ENCODE measurements at regions not wholly inside any gene's neighbourhood (a gene's known extent, or its start where the extent isn't known, plus 50 kb on each side); places are given as distances from the start of the nearest gene placed in this dataset.

DNA sequence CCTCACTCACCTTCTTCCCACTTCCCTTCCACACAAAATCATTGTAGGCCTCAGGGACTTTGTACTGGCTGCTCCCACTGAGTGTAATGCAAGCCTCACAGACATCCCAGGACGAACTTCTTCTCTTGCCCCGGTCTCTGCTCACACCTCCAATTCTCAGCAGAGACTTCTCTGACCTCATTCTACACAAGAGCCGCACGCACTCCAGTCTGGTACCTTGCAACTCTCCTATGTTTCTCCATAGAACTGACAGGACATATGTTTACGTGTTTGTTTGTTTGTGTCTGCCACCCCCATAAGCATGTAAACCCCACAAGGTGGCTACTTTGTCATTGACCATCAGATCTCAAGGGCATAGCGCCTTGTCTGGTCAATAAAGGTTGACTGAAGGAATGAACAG lies 350.8 kb downstream of the AJAP1 start:
- DNase-seq (ENCODE audit: low read depth): no peak

DNA sequence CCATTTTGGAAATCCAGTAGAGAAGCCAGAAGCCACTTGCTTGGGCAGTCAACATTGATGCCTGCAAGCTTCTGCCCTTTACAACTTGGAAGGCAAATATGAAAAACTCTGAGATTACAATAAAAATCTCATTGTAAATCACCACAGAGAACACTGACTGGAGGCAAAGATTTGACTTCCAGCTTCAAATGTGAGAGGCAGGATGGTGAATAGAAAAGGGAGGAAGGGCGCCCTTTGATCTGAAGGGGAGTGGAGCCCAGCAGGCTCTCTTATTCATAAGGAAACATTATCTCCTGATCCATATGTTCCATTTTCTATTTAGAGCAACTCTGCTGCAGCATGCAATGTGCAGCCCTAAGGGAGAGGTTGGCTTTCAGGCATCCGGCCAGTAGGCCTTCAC lies 348.3 kb downstream of the AJAP1 start:
- no peak for DNase-seq (ENCODE audit: low read depth)

DNA sequence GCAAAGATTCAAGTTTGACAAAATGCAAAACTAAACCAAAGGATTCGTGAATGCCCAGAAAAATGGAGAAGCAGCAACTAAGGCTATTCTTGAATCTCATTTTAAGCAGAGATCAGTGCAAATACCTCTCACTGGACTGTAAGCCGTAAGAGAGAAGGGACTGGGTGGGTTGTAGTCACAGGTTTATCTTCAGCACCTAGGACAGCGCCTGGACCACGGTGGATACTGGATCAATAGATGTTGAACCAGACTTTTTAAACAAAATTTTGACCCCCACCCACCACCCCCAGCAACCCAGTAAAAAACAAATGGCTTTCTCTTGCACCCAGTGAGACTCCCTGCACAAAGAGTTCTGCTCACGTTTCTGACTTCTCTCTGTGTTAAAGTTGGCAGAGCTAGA lies 347.1 kb downstream of the AJAP1 start:
- DNase-seq (ENCODE audit: low read depth): no peak

DNA sequence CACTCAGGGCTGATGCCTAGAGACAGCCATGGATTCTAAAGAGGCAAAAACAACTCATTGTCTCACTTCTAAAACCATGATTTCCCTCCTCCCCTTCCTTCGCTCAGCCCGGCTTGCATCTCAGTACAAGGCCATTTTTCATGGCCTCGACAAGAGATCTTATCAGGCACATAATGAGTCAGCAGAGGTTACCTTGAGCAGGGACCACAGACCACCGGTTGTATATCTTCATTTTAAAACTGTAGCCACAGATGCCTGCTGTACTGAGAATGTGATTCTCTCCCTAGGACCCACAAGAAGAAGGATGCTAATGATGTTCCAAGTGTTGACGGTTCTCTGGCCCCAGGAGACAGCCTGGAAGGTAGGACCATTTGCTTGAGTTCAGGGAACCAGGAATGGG lies 331.9 kb downstream of the AJAP1 start:
- DNase-seq (ENCODE audit: low read depth): no peak

DNA sequence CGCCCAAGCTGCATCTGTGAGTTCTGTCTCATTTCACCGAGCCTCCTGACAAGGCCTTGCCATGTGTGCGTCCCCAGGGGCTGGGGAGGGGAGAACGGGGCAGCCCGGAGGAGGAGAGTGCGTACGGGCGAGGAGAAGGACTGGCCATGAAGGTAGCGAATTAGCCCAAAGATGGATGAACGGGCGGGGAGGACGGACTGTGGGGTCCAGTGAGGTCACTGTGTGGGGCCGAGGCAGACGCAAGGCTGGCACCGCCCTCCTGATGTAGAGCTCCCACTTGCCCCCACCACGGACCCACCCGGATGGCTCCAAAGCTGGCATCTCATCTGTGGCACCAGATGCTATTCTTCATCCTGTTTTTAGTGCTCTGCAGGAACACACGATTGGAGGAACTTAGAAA lies 330.4 kb downstream of the AJAP1 start:
- DNase-seq (ENCODE audit: low read depth): no peak

DNA sequence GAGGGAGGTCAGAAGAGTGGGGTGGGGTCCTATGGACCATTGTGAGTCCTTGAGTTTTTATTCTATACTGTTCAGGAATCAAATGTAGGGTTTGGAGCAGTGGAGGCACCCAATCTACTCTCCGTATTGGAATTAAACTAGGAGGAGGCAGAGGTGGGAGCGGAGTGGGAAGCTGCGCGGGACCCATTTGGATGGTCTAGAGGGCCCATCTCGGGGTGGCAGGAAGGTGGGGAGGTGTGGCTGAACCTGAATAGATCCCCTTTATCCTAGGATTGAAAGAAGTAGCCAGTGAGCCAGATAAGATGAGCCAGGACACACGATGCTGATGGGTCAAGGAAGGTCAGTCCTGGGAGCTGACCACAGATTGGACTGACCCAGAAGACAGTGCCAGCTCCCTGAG lies 325.8 kb downstream of the AJAP1 start:
- DNase-seq (ENCODE audit: low read depth): no peak

DNA sequence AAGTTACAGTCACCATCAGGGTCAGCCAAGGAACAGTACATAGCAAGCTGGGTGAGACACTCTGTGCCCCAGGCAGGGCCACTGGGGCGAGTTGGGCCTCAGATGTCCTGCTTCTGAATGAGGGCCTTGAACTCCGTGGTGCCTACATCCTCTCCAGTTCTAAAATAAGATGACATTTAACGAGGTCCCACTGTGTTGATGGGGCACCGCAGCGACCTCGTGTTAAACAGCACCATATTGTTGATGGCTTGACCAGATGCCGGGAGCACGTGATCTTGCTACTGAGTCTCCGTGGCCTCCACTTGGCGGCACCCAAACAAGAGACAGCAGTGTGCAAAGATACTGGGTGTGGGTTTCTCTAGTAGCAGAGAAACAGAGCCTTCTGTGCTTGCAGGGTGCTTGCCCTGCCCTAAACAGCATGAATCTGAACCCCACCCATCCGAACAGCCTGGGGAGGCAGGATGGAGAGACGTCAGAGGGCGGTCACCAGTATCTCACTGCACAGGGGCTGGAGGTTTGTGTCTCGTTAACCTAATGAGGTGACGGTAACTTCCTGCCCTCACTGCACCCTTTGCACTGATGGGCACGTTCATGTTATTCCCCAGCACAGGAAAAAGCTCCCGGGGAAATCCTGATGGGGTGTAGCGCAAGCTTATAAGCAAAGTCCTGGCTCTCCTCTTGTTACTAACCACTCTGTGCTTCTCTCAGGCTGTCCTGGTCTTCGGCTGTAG lies 324.4 kb downstream of the AJAP1 start:
- DNase-seq (ENCODE audit: low read depth): no peak

DNA sequence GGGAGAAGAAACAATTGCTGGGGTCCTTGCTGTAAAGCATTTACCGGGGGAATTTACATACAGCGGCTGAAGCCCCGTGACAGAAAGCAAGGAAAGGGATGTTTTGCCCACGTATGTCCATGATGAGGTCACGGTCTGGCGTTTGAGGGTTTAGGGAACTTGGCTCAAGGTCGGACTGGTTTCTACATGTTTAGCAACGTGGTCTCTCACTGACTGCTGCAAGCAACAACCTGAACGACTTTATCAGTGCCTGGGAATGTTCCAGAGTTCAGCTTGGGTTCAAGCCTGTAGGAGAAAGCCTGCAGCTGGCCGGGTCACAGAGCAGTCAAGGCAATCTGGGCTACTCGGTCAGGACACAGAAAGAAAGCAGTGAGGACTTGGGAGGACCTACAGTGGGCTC lies 323.3 kb downstream of the AJAP1 start:
- no peak for DNase-seq (ENCODE audit: low read depth)

DNA sequence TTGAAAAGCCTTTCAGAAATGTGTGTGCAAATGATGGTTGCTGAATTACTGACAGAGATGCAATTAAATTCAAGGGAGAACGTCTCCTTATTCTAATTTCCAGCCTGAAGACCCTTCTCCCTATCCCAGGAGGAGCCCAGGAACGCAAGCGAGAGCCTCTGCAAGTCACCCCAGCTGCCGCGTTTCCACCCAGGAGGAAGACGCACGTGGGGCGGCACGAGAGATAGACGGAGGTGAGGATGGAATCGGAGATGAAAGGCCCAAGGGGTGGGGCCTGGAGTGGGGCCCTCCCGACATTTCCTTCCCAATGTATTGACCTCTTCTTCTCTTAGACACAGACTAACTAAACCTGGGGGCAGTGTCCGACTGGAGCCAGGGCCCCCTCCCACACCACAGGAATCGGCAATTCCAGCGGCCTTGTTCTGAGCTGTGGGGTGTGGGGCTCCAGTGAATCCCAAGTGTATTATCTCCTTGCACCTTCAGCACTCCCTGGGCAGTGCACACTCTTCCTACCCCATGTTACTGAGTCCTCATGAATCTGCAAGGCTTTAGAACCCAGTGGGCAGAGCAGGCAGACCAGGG lies 322.5 kb downstream of the AJAP1 start:
- DNase-seq (ENCODE audit: low read depth): no peak

DNA sequence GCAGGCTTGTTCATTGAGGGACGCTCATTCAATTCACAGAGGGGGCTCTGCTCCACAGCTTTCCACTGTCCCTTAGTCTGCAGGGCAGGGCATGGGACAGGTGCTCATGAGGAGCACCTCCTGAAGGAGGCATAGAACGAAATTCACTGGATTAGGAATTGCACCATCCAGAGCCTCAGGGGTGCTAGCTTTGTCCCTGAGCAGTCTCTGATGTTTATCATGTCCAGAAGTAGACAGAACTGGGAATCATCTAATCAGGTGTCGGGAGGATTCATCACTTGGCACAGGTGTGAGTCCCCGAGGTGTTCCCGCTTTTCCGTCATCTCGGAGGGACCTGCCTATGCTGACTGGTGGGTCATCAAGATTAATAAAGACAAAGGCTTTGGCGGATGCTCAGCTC lies 321.4 kb downstream of the AJAP1 start:
- DNase-seq (ENCODE audit: low read depth): no peak

DNA sequence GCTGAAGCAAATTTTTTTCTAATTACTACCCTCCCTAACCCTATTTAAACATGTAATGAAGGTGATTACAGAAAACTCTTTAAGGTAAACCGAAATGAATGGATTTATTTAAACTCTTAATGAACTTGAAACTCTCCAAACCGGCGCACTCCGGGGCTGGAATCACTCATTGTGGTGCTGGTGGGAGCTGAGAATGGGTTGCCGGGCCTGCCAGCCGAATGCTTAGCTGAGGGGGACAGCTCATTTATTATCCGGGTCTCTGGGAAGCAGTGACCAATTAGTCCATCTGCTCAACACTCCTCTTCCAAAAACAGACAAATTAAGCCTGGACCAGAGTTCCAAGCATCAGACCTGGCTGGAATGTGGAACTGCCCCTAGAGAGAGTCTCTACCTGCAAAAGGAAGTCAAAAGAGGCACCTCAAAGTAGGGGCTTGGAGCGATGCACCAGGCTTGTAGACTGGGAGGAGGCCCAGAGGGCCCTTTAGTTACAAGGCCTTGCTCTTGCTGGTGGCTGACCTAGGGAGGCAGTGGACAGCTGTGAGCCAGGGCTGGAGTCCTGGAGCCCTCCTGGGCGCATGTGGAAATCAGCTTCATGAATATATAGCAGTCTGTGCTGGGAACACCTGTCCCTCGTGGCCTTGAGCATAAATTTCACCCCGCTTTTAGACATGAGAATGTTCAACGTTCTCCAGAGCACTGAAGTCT lies 320.7 kb downstream of the AJAP1 start:
- DNase-seq (ENCODE audit: low read depth): no peak

DNA sequence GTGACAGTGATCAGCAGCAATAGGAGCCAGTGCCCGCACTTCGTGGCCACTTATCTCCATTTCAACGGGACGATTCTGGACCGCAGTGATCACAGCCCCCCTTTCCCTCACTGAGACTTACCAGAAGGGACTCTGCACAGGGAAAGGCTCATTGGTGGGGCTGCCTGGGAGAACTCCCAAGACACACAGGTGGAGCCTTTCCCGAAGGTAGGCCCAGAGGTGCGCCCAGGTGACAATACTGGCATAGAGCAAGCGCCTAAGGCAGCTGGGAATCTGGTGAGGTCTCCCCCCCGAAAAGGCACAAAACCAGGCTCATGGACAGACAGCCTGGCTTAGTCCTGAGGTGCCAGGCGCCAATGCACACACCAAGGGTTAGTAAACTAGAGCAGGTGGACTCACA lies 318.9 kb downstream of the AJAP1 start:
- no peak for DNase-seq (ENCODE audit: low read depth)

DNA sequence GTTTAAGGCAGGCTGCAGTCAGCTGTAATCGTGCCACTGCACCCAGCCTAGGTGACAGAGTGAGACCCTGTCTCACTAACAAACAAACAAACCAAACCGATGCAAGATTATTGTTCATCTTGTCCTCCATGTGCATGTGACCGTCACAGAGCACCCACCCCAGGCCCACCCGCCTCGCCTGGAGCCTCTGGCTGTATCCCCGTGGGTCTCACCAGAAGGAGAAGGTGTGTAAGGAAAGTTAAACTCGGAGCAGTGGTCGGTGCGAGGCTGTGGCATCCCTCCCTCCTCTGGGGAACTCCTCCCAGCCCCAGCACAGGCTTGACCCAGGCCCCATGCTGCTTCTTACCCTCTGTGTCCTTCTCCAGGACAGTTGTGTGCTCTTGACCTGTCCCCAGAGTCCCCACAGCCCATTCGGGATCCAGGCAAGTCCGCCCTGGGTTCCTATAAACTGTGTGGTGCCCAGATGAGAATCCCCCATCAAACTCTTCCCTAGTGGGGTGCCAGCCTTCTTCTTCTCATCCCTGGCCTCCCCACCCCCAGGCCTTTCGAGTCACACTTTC lies 318.4 kb downstream of the AJAP1 start:
- no peak for DNase-seq (ENCODE audit: low read depth)

DNA sequence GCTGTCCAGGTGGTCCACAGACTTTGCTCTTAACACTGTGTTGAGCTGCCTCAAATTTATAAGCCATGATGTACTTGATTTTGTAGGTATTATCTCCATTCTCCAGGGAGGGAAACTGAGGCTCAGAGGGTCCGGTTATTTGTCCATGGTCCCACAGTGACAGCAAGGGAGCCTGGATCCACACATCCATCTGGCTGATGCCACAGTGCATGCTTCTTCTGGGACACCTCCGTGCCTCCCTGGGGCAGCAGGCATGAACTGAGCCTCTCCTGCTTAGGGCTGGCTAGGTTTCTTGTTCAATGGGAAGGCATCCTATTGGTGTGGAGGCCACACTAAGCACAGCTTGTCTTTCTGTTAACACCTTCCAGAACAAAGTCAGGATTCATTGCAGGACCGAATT lies 317.3 kb downstream of the AJAP1 start:
- no peak for DNase-seq (ENCODE audit: low read depth)

DNA sequence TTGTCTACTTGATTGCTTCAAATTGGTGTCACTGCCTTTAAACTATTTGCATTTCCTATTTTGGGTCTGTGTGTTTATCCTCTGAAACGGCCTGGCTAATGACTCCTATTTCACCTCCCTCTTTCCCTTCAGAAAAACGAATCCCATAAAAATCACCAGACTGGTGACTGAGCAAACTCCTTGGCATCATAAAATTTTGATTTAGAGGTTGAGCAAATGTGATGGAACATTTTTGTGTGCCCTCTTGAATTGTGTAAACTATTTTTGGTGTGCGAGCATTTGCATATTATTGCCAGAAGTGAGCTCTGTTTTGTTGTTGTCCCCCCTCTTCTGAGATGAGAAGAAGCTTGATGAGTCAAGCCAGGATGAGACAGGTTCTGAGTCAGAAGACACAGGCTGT lies 316.1 kb downstream of the AJAP1 start:
- DNase-seq (ENCODE audit: low read depth): no peak

DNA sequence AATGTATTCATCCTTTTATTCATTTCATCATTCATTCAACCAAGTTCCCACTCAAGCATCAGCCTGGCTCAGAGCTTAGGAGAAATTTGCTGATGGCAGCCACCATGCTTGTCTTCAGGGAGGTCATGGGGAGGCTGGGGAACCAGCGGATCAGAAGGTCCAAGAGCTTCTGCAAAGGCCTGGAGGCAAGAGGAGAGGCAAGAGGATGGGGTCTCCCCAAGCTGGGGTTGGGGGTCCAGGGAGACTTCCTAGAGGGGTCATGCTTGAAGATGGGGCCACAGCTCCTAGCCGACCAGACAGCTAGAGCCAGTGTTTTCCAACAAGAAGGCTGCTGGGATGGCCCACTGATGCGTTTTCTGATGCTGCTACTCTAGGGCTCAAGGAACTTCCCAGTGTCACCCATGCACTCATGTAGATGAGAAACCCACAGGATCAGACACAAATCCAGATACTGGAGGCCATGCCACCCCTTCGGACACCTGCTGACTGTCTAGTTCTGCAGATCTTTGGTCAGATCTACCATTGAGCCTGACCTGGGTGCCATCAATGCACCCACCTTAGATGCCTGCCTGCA lies 315.2 kb downstream of the AJAP1 start:
- no peak for DNase-seq (ENCODE audit: low read depth)

DNA sequence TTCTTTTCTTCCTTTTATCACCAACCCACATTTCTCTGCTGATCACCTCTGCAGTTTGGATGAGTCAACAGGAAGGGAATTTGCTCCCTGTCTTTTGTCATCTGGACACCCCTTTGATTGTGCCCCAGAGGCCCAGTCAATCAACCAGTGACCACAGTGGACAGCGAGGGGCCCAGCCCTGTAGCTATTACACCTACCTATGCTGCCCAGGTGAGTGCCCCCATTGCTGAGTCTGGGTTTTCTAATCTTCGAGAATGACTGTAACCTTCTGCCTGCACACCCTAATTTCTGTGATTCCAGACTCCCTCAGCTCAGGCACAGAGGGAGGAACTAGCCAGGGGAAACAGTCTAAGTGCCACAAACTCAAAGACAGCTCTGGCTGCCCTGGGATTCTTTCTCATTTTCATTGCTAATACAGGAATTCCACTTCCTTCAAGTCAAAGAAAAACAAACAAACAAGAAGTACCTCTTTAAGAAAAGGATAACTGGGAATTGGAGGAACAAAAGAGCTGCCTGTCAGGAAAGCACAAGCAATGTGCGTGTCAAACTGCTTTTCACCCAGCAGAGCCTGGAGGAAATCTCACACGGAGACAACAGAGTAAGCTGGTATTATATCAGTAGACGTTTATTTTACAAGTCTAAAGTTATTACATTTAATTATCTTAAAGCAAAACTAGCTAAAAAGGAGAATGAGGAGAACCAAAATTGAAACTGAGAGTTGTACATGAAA lies 311.1 kb downstream of the AJAP1 start:
- no peak for DNase-seq (ENCODE audit: low read depth)

DNA sequence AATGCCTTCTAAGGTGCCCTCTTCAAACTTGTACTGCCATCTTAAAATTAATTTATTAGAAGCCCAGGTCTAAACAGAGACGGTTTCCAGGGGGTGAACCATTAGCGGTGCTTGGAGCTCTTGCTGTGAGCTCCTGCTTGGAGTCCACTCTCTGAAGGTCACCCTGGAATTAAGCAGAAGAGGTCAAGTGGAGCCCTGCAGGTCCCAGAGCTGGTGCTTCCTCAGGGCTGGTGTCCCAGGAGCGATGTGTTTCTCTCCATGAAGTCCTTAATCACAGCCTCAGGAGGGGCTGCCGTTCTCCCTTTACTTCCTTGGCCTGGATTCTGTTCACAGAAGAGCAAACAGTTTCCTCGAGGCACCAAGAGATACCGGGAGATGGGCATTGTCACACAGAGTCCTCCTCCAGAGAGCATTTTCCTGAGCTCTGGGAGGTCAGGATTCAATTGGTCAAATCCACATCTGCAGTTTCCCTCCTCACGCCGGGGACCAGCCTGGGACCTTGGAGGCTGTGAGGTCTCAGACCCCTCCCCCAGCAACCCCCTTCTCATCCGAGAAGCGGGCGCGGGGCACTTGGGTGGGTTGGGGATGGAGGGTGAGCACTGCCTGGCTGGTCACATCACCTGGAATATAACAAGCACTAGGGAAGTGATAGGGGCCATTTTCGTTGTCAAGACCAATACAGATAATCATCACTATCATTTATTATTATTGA lies 310.4 kb downstream of the AJAP1 start:
- DNase-seq (ENCODE audit: low read depth): no peak

DNA sequence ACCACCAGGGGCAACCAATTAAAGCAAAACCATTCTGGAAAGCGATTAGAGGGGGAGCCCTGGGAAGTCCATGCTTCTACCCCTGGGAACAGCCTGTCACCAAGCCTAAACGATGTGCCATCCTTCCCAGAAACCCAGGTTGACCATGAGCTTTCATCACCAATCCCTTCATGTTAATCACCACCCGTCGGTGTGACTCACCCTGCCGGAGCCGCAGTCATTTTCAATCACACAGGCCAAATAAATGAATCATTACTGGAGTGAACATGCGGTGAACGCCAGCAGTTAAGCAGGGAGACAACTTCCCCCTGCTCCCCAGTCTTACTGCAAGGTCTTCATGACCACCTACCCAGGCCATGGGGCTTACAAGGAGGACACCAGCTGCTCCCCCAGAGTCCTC lies 308.8 kb downstream of the AJAP1 start:
- DNase-seq (ENCODE audit: low read depth): no peak

DNA sequence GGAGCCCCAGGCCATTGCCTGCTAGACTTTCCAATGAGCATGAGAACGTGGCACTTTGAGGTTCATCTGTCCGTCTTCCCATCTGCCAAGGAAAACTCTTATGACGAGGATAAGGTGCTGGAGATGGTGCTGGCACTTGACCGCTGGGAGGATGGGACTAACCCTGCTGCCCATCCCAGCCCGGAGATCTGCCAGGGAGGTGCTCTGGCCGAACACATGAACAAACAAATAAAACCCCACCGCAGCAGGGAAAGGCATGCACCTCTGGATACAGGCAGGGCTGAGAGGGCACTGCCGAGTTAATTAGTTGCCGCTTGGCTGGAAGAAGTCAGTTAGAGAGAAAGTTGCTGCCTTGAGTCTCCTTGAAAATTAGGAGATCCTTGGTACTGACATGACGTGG lies 308.4 kb downstream of the AJAP1 start:
- DNase-seq (ENCODE audit: low read depth): no peak

DNA sequence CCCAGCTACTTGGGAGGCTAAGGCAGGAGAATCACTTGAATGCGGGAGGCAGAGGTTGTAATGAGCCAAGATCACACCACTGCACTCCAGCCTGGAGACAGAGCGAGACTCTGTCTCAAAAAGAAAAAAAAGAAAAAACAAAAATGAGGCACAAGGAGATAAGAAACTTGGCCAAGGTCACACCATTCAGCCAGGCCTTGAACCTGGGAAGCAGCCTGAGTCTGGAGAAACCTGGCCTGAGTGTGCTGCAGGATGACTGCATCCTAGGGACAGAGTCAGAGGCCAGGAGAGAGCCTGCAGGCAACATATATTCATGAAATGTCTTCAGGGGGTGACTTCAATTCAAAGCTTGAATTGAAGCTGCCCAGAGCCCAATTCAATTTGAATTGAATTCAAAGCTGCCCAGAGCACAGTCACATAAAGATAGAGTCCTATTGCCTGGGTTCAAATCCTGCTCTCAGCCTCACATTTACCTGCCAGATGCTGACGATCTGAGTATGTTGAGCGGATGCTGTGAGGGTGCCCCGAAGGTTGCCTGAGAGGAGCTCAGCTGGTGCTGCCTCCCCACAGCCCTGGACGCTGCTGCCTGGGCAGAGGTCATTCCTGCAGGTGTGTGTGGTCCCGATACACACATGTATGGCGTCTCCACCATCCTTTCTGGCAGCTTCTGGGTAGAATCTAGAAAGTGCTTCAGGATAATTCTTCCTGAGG lies 307.7 kb downstream of the AJAP1 start:
- no peak for DNase-seq (ENCODE audit: low read depth)
